HT-29 (cell line): ENCODE measurements at regions not wholly inside any gene's neighbourhood (a gene's known extent, or its start where the extent isn't known, plus 50 kb on each side); places are given as distances from the start of the nearest gene placed in this dataset.
"Not testable (repeated sequence)": the region's sequence is repeated elsewhere in the genome, so short reads cannot be mapped to it uniquely, and the experiment has no call there.

Experiments
- DNase-seq: peaks from one replicate; pipeline ENCODE4 v3.0.0-alpha.2; 2015; ENCODE audit warnings: low spot score

DNA sequence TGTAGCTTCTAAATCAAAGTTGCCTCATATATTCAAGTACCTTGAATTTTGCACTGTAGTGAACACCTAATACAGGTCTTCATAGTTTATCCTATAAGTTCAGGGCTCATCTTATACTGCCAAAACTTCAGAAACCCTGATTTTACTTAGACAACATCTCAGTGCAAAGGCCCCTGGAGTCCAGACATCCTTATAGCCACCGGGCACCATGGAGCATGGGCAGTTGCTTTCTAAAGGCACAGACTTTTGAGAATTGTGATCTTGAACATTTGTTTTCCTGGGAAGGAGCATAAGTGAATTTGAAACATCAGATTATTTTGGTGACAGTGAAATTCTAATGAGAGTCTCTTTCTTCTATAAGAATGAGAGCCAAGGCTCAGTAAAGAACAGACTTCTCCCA is 292.3 kb downstream of the CYRIA start:
- no peak for DNase-seq

DNA sequence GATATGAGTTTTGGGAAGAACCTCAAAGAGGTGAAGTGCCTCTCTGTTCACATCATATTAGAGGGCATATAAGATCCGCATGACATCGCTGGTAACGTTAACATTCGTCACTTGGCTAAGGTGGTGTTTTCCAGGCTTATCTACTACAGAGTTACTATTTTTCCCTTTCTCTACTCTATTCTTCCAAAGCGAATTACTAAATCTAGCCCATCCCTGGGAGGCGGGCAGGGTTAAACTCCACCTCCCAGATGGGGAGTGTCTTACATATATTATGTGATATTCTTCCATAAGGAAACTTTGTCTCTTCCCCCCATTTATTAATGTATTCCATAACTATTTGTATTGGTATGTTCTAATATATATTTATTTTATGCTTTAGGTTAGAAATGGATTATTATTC is 293.9 kb downstream of the CYRIA start:
- no peak for DNase-seq

DNA sequence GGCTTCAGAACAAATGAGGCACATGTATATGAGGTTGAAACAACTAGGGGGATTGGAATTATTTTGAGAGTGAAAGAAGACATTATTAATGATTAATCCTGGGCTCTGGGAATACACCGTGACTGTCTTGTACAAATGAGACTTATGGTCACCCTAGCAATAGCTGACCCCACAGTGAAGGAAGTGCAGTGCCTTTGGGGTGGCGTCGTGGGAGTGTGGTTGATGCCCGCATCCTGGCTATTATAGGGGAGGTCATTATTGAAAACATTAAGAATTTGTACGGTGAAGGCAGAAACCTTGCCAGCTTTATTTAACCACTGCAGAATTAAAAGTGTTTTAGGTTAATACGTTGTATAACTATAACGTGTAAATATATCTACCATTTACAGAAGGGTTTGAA is 296.7 kb downstream of the CYRIA start:
- no peak for DNase-seq

DNA sequence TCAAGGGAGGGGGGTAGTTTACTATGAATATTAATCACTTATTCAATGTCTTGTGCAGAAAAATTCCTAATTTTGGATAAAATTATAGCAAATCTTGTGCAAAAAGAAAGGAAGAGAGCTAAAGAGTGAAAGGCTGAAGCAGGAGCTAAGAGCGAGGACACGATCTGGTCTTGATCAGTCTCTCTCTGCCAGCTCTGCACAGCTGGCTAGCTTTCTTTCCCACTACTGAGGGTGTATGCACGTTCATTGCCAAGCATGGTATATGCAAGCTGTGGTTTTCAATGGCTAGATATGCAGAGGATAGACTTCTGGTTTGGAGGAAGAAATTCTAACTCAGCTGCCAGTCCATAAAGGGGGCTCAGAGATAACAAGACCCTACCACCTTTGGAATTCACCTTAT is 297.3 kb downstream of the CYRIA start:
- no peak for DNase-seq

DNA sequence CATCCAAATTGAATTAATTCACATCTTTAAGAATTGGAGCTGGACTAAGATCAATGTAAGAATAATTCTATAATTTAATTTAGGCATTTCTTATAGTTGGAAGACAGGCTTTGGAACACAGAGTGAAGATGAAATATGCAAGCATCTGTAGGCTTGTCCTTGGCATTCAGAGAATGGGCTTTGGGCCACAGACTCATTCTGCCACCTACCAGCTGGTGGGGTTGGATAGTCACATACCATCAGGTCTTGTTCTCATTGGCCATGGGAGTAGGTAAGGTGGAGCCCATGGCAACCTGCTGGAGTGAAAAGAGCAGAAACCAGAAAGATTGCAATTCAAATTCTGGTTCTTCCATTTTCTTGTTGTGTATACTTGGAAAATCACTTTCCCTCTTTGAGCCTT is 300.3 kb downstream of the CYRIA start:
- no peak for DNase-seq

DNA sequence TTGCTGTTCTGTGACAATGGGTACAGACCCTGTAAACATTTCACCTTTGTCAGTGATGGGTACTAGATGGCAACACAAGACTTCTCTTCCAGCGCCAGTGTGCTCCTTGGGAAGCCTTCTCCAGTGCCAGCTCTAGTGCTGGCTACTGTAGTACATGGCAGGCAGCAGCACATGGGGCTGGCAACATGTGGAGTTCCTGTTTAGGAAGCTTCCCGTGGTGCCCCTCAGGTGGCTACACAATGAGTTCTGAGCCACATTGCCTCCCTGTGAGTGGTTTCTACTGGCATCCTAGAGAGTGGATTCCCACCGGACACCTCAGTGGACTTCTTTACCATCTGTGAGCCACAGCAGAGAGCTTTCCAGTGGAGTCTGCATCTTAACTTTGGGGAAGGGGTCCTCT is 302.1 kb downstream of the CYRIA start:
- DNase-seq = no peak

DNA sequence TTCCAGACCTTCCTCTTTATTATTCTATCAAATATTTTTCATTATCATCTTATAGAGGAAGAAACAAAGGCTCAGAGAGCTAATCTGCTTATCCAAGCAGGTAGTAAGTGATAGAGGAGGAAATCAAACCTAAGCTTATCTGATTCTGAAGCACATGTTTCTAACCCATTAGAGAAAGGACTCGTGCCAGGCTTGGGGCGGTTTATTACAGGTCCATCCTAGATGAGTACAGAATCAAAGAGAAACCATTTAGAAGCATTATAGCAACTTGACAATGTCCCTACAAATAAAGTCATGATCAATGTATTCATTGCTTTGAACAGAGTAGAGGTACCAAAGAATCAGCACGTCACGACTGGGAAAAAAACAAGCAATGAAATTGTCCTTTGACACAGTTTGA is 303.0 kb downstream of the CYRIA start:
- DNase-seq = no peak

DNA sequence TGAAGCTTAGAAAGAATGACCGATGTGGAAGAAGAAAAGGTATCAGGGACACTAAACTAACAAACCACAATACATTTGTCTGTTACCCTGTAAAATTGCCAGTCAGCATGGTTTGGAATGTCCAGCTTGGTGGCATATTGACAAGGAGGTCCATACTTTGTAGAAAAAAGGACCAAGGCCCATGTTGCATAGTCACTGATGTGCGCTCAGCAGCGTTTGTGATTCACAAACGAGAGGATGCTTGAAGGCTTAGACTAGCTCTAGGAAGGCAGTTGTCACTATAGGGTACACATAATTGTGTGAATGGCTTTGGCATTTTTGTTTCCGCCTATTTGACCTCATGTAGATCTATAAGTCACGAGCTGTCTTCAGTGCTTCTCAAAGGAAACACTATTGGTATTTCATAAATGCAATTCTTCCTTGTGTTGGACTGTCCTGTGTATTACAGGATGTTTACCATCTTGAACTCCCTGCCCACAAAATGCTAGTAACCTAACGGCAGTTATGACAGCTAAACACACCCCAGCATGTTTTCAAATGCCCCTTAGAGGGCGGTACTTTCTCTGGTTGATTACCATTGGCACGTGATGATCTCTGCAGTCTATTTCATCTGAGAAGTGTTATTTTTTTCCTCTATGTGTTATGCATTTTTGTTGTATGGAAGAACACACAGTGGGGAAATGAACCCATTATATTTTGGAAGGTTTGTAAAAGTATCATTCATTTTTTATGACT is 304.2 kb downstream of the CYRIA start:
- DNase-seq = no peak

DNA sequence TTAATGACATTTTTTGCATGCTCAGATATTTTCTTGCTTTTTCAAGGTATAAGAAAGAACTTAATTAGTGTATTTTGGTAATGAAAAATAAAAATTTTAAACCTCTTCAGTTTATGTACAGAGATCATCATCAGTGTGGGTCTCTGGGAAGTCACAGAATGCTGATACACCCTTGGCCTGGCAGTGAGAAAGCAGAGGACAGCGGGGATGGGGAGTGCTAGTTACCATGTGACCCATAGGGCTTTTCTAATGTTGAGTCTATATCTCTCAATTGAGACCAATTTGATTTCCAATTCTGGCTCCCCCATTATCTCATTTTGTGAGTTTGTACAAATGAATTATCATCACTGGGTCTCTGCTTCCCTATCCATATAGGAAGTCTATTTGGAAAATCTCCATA is 305.7 kb downstream of the CYRIA start:
- no peak for DNase-seq

DNA sequence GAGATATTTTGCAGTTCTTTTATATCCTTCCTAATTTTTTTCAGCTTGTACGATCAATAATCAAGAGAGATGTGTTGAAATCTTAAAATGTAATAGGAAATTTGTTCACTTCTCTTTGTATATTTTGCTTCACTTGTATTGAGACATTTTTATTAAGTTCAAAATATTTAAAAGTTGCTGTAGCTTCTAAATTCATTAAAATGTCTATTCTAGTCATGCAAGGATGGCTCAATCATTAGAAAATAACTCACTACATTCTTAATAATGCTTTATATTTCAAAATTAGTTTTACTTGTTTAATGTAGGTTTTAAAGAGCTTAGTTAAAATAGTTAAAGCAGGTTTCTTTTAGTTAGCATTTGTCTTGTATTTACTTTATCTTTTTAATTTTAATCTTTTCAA is 308.4 kb downstream of the CYRIA start:
- no peak for DNase-seq

DNA sequence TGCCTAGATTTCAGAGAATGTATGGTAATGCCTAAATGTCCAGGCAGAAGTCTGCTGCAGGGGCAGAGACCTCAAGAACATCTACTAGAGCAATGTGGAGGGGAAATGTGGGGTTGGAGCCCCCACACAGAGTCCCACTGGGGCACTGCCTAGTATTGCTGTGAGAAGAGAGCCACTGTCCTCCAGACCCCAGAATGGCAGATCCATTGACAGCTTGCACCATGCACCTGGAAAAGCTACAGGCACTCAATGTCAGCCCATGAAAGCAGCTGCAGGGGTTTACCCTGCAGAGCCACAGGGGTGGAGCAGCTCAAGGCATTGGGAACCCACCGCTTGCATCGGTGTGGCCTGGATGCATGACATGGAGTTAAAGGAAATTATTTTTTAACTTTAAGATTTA is 314.1 kb downstream of the CYRIA start:
- DNase-seq = no peak

DNA sequence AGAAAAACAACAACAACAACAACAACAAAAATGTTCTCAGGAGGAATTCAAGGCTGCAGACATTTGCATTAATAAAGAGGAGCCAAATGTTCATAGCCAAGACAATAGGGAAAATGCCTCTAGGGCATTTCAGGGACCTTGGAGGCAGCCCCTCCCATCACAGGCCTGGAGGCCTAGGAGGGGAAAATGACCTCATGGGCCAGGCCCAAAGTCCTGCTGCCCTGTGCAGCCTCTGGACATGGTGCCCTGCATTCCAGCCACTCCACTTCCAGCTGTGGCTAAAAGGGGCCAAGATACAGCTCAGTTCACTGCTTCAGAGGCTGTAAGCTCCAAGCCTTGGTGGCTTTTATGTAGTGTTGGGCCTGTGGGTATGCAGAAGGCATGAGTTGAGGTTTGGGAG is 314.5 kb downstream of the CYRIA start:
- DNase-seq = no peak

DNA sequence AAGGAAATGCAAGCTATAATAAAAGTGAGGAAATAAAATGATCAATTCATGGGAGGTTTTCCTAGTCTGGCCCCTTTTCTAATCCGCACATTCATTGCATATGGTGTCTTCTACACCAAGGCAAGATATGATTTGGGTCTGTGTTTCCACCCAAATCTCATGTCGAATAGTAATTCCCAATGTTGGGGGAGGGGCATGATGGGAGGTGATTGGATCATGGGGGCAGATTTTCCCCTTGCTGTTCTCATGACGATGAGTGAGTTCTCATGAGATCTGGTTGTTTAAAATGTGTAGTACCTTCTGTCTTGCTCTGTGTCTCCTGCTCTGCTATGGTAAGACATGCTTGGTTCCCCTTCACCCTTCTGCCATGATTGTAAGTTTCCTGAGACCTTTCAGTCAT is 315.4 kb downstream of the CYRIA start:
- no peak for DNase-seq

DNA sequence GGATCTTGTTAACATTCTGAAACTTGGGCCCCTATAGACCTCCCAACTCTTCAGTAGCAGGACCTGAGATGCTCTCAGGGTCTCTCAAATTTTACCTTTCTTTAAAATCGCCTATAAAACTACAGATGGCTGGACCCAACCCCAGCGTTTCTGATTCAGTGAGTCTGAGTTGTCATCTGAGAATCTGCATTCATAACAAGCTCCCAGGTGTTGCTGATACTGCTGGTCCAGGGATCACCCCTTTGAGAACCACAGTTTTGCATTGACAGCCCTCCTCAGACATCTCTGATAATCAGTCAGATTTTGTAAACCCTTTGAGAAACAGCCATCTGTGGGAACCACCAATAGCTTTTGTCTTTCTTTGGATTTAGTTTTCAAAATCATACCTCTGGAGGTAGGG is 315.8 kb downstream of the CYRIA start:
- no peak for DNase-seq

DNA sequence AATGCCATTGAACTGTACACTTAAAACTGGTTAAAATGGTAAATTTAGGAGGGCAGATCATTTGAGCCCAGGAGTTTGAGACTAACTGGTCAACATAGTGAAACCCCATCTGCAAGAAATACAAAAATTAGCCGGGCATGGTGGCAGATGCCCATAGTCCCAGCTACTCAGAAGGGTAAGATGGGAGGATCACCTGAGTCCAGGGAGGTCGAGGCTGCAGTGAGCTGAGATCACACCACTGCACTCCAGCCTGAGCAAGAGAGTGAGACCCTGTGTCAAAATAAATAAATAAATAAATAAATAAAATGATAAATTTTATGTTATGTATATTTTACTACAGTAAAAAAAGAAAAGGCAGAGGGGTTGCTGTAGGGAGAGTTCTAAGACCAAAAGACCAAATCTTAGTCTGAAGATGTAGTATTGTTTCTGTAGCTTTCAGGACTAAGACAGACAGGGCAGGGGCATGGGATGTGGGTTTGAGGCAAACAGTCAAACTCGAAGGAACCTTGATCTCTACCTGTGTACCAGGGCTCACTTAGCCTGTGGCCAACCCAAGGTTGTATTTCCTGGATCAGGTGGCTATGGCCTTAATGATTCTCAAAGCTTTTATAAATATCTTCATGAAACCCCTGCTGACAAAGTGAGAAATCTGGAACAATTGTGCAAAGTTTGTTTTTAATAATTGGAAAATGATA is 316.7 kb downstream of the CYRIA start:
- no peak for DNase-seq

DNA sequence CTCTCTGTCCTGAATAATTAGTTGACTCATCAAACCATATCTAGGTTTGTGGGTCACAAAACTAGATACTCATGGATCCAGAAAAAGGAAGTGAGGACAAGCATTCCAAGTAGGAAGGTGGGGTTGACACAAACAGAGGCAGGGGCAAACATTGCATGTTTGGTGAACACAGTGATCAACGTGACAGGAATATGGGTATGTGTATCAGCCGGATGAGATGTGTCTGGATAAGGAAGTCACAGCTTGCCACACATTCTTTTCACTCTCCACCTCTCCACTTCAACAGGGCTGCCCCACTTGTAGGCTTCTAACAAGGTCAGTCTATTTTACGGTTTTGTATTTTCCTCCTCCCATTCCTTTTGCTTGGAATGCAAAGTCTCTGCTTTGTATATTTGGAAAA is 319.0 kb downstream of the CYRIA start:
- DNase-seq = no peak

DNA sequence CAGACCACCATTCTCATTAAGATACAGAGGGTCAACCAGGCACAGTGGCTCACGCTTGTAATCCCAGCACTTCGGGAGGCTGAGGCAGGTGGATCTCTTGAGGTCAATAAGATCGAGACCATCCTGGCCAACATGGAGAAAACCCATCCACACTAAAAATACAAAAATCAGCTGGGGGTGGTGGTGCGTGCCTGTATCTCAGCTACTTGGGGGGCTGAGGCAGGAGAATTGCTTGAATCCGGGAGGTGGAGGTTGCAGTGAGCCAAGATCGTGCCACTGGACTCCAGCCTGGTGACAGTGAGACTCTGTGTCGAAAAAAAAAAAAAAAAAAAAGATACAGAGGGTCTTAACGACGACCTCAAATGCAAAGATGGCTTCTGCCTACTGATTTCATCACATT is 320.4 kb downstream of the CYRIA start:
- DNase-seq = not testable (repeated sequence)

DNA sequence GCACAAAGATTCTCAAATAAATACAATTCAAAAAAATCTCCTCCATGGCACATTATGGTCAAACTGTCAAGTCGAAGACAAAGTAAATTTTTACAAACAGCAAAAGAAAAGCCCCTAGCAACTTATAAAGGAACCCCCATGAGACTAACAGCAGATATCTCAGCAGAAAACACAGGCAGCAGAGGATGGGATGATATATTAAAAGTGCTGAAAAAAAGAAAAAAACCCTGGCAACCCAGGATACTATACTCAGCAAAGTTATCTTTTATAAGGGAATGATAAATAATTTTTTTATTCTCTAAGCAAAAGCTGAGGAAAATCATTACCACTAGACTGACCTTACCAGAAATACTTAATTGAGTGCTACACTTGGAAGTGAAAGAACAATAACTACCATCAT is 326.4 kb downstream of the CYRIA start:
- DNase-seq = no peak

DNA sequence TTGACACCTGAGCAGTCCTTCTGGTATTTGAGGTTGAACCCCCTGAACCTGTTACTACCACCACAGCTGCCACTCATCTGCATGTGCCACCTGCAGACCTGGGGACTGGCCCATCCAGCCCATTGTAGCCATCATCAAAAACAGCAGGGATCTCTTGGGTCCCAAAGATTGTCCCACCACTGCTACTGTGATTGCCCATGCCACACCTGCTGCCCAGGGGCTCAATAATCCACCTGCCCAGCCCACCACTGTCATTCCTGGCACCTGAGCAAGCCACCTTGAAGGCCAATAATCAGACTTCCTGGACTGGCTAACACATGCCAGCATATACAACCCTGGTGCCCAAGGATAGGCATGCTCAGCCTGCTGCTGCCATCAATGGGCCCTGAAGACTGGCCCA is 327.6 kb downstream of the CYRIA start:
- DNase-seq = no peak

DNA sequence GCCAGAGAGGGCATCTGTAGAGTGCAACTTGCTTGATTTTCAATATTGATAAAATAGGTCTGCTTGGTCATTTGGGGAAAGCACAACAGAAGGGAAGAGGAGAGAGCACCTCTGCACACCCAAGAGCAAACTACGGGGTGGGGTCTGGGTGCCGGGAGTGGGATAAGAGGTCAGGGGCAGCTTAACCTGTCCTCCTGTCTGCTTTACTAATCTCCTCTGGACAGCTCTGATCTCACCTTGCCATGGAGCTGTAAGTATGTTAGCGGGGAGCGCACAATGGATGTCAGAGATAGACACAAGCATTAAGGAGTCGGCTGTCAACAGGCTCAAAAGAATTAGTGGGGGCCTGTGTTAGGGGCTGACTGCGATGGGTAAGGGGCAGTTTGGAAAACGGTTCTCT is 328.7 kb downstream of the CYRIA start:
- DNase-seq = no peak

DNA sequence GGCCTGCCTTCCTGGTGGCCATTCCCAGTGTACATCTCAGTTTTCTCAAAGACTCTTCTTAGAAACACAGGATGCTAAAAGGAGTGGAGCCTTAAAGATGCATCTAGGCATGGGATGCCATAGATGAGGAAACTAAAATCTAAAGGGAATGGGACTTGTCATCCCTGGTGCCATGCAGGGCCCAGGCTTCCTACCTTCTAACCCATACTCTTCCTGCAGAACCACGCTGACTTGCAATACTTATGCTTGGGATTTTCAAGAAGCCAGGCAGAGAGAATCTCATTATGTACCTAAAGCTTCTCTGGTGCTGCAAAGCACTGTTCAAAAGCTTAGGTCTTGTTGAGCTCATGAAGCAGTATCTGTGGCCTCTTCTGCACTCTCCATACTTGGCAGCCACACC is 329.1 kb downstream of the CYRIA start:
- DNase-seq = no peak

DNA sequence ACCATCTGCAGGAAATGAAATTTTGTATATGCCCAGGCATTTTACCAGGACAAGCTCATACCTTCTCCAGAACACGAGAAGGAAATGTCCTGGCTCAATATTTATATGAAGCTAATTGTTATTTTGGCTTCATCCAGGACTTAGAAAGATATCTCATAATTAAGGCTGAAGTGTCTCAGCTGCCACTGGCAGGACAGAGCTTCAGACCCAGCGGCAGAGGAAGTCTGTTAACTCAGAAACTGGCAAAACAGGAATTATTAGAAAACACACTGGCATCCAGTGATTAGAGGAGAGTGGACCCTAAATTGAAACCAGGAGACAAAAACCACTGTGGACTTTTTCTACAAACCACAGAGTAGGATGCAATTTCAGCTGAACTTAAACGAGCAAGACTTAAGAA is 329.7 kb downstream of the CYRIA start:
- no peak for DNase-seq

DNA sequence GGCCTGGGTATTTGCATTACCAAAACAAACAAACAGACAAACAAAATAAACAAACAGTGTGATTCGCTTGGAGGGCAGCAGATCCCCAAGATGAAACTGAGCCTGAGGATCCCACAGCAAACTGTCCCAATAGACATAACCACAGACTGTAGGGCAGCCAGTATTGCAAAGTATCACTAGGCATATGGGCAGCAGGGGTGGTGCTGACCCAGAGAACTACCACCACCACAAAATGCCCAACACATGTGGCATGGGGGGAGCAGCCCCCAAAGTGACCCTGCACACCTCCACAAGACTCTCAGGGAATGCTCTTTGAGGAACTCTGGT is 330.1 kb downstream of the CYRIA start:
- no peak for DNase-seq
